ENCODE measurements at regions not wholly inside any gene's neighbourhood (a gene's known extent, or its start where the extent isn't known, plus 50 kb on each side); places are given as distances from the start of the nearest gene placed in this dataset.

DNA sequence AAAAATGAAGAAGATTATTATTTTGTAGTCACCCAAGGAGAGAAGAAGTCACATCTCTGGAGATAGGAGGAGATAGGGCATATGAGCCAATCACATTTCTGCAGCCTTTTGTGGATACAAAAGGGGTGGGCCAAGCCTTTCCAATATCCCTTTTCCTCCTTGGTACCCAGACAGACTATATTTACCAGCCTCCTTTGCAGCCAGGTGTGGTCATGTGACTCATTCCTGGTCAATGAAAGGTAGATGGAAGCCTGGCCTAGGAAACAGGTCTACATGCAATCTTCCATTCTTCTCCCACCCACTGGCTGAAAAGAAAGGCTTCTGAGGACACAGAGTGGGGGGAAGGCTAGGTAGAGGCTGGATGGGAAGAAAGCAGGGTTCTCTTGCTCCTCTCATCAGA, 58.1 kb upstream of the ERG start:
- Histone ChIP-seq H3K27ac (ENCODE audit: extremely low read depth, low read depth, low read length) (no peak overlapping the region), H3K36me3 (ENCODE audit: control insufficient read depth in 2 of 2, insufficient read depth in 1 of 2, low read length in 2 of 2) (no peaks in the 10 kb centered on the region), H3K4me3 (ENCODE audit: low read depth, low read length) (no peak overlapping the region), H3K4me1 (ENCODE audit: control insufficient read depth, insufficient read depth, low read length) (no peaks in the 10 kb centered on the region), H3K9me3 (ENCODE audit: control insufficient read depth, insufficient read depth, low read depth, low read length) (no peaks in the 10 kb centered on the region)
- CTCF ChIA-PET = interaction anchor here (0.7 kb wide), 1 partner anchor 17 kb away, joined by 3 read pairs; no protein-coding TSS in a partner anchor
- TF ChIP-seq ZNF843 (tag by site-specific recombination; IDR thresholded peaks at IDR 0.05) (no peak), PBX3 (CRISPR knock-in tag; IDR thresholded peaks at IDR 0.05) (no peak), GLI2 (tag by site-specific recombination; IDR thresholded peaks at IDR 0.05; ENCODE audit: borderline replicate concordance, low read depth) (no peak), ZNF266 (tag by site-specific recombination; IDR thresholded peaks at IDR 0.05; ENCODE audit: low read depth) (no peak), ZBTB17 (tag by site-specific recombination; IDR thresholded peaks at IDR 0.05) (no peak)
- TF ChIP-seq, protein P1, sequence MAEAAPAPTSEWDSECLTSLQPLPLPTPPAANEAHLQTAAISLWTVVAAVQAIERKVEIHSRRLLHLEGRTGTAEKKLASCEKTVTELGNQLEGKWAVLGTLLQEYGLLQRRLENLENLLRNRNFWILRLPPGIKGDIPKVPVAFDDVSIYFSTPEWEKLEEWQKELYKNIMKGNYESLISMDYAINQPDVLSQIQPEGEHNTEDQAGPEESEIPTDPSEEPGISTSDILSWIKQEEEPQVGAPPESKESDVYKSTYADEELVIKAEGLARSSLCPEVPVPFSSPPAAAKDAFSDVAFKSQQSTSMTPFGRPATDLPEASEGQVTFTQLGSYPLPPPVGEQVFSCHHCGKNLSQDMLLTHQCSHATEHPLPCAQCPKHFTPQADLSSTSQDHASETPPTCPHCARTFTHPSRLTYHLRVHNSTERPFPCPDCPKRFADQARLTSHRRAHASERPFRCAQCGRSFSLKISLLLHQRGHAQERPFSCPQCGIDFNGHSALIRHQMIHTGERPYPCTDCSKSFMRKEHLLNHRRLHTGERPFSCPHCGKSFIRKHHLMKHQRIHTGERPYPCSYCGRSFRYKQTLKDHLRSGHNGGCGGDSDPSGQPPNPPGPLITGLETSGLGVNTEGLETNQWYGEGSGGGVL (tag by site-specific recombination; IDR thresholded peaks at IDR 0.05) = no peak
- POLR2A ChIA-PET = no interaction called here

DNA sequence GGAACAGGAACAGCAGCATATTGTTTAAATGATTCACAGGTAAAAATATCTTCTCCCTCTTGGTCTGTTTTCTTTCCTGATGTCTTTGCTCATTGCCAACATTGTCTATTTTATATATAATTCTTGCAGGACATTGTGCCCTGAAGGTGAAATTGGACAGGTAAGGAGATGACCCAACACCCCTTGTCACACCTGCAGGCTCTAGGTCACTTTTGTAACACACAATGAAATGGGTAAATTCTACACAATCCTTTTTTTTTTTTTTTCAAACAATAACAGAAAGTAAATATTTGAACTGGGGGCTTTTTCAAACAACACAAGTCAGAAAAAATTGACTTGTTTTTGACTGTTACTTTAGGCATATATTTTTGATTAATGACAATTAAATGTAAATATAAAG, 62.9 kb upstream of the ERG start:
- H3K9me3 ChIP-seq (ENCODE audit: control insufficient read depth, insufficient read depth, low read depth, low read length) = no peaks in the 10 kb centered on the region
- H3K27ac ChIP-seq (ENCODE audit: extremely low read depth, low read depth, low read length) = no peak overlapping the region
- ChIA-PET CTCF (no interaction called here), POLR2A (no interaction called here)
- no peaks in the 10 kb centered on the region for H3K4me1 ChIP-seq (ENCODE audit: control insufficient read depth, insufficient read depth, low read length)
- no peak for TF ChIP-seq ZBTB1 (tag by site-specific recombination; IDR thresholded peaks at IDR 0.05)
- TF ChIP-seq, protein P2, sequence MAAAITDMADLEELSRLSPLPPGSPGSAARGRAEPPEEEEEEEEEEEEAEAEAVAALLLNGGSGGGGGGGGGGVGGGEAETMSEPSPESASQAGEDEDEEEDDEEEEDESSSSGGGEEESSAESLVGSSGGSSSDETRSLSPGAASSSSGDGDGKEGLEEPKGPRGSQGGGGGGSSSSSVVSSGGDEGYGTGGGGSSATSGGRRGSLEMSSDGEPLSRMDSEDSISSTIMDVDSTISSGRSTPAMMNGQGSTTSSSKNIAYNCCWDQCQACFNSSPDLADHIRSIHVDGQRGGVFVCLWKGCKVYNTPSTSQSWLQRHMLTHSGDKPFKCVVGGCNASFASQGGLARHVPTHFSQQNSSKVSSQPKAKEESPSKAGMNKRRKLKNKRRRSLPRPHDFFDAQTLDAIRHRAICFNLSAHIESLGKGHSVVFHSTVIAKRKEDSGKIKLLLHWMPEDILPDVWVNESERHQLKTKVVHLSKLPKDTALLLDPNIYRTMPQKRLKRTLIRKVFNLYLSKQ (tag by site-specific recombination; IDR thresholded peaks at IDR 0.05; ENCODE audit: borderline replicate concordance) = no peak
- no peak for TF ChIP-seq KLF8 (tag by site-specific recombination; IDR thresholded peaks at IDR 0.05)
- TF ChIP-seq, protein P3, sequence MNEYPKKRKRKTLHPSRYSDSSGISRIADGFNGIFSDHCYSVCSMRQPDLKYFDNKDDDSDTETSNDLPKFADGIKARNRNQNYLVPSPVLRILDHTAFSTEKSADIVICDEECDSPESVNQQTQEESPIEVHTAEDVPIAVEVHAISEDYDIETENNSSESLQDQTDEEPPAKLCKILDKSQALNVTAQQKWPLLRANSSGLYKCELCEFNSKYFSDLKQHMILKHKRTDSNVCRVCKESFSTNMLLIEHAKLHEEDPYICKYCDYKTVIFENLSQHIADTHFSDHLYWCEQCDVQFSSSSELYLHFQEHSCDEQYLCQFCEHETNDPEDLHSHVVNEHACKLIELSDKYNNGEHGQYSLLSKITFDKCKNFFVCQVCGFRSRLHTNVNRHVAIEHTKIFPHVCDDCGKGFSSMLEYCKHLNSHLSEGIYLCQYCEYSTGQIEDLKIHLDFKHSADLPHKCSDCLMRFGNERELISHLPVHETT (tag by site-specific recombination; IDR thresholded peaks at IDR 0.05) = no peak
- TF ChIP-seq ZNF416 (tag by site-specific recombination; IDR thresholded peaks at IDR 0.05) = no peak
- no peak for TF ChIP-seq ZNF571 (tag by site-specific recombination; IDR thresholded peaks at IDR 0.05)
- TF ChIP-seq ZNF19 (tag by site-specific recombination; IDR thresholded peaks at IDR 0.05; ENCODE audit: low read depth) = no peak
- TF ChIP-seq, protein P4, sequence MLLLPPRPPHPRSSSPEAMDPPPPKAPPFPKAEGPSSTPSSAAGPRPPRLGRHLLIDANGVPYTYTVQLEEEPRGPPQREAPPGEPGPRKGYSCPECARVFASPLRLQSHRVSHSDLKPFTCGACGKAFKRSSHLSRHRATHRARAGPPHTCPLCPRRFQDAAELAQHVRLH (tag by site-specific recombination; IDR thresholded peaks at IDR 0.05) = no peak
- TF ChIP-seq ZNF16 (tag by site-specific recombination; IDR thresholded peaks at IDR 0.05; ENCODE audit: low read depth) = no peak
- no peak for TF ChIP-seq ZNF837 (tag by site-specific recombination; IDR thresholded peaks at IDR 0.05)
- H3K36me3 ChIP-seq (ENCODE audit: control insufficient read depth in 2 of 2, insufficient read depth in 1 of 2, low read length in 2 of 2) = no peaks in the 10 kb centered on the region
- H3K4me3 ChIP-seq (ENCODE audit: low read depth, low read length) = no peak overlapping the region
